Suprapubic skin (tissue), 4 donors: ENCODE measurements at regions not wholly inside any gene's neighbourhood (a gene's known extent, or its start where the extent isn't known, plus 50 kb on each side); places are given as distances from the start of the nearest gene placed in this dataset.

Experiments
- CTCF ChIP-seq, 2 donors: fragments of 200-600 bp in 1 of 2; fragments of 450-650 bp in 1 of 2; sonication (generic) in 1 of 2; IDR thresholded peaks; one replicate each; pipeline ENCODE4 v1.5.1; 2016 to 2019; ENCODE audit warnings: antibody characterized with exemption in 2 of 2, mild to moderate bottlenecking in 1 of 2, moderate library complexity in 1 of 2
- EP300 ChIP-seq: sonication (generic); formaldehyde crosslinking; IDR thresholded peaks from one replicate; pipeline ENCODE4 v1.6.1; 2017; ENCODE audit warnings: antibody characterized with exemption
- POLR2A ChIP-seq, 2 donors: fragments of 450-650 bp; IDR thresholded peaks; one replicate each; pipeline ENCODE4 v1.6.1; 2017; ENCODE audit warnings: antibody characterized with exemption in 2 of 2, mild to moderate bottlenecking in 2 of 2, moderate library complexity in 2 of 2
- POLR2AphosphoS5 ChIP-seq, 3 donors: sonication (generic); formaldehyde crosslinking; IDR thresholded peaks; one replicate each; pipeline ENCODE4 v1.6.1; 2017; ENCODE audit warnings: antibody characterized with exemption in 3 of 3

GRCh38 chr3:55402886-55403609 is 84.1 kb downstream of the WNT5A start:
- TF ChIP-seq CTCF (IDR thresholded peaks at IDR 0.05): no peak
- no peak for TF ChIP-seq POLR2A (IDR thresholded peaks at IDR 0.05)
- no peak for TF ChIP-seq POLR2AphosphoS5 (IDR thresholded peaks at IDR 0.05)
- no peak for TF ChIP-seq EP300
